ENCODE measurements at regions not wholly inside any gene's neighbourhood (a gene's known extent, or its start where the extent isn't known, plus 50 kb on each side); places are given as distances from the start of the nearest gene placed in this dataset.

- Histone ChIP-seq H3K9me3 (no peaks in the 10 kb centered on the region), H3K27me3 (no peaks in the 10 kb centered on the region), H3K36me3 (no peaks in the 10 kb centered on the region), H3K4me1 (peaks cover 0 to 30% (median 7%) of the 10 kb centered on the region in 4 donors), H3K4me3 (no peak overlapping the region), H3K27ac (peak overlapping the region; percentile 64 to 75)
- no peak for DNase-seq
- intact Hi-C loops (cut with DNase I; ENCODE audit: low total_unique reads): no loop called here
- TF ChIP-seq CTCF (IDR thresholded peaks at IDR 0.05): no peak
These were observed 175.7 kb upstream of the NRP1 start for GRCh38 chr10:33510206-33510605.

GRCh38 chr10:33509231-33509831 is 174.9 kb upstream of the NRP1 start:
- TF ChIP-seq CTCF (IDR thresholded peaks at IDR 0.05): no peak
- H3K27ac ChIP-seq: peak overlapping the region; percentile 64 to 75
- intact Hi-C loops (cut with DNase I; ENCODE audit: low total_unique reads): no loop called here
- DNase-seq: peak; percentile 66 to 71
- H3K4me1 ChIP-seq: peaks cover 0 to 30% (median 7%) of the 10 kb centered on the region in 4 donors
- no peaks in the 10 kb centered on the region for H3K36me3 ChIP-seq
- no peaks in the 10 kb centered on the region for H3K27me3 ChIP-seq
- H3K4me3 ChIP-seq: no peak overlapping the region
- no peaks in the 10 kb centered on the region for H3K9me3 ChIP-seq

- no peaks in the 10 kb centered on the region for H3K36me3 ChIP-seq
- H3K9me3 ChIP-seq: no peaks in the 10 kb centered on the region
- no peak for DNase-seq
- H3K4me1 ChIP-seq: peaks cover 0 to 30% (median 7%) of the 10 kb centered on the region in 4 donors
- intact Hi-C loops (cut with DNase I; ENCODE audit: low total_unique reads): no loop called here
- no peak for TF ChIP-seq CTCF (IDR thresholded peaks at IDR 0.05)
- no peak overlapping the region for H3K4me3 ChIP-seq
- H3K27me3 ChIP-seq: no peaks in the 10 kb centered on the region
- H3K27ac ChIP-seq: peak overlapping the region in 1 of 2 donors; percentile 27
These were observed 173.4 kb upstream of the NRP1 start for GRCh38 chr10:33507662-33508425.

GRCh38 chr10:33506838-33507661 is 172.6 kb upstream of the NRP1 start:
- Histone ChIP-seq H3K9me3 (no peaks in the 10 kb centered on the region), H3K27ac (peak overlapping the region in 1 of 2 donors; percentile 27), H3K4me1 (peaks cover 0 to 30% (median 7%) of the 10 kb centered on the region in 4 donors), H3K27me3 (no peaks in the 10 kb centered on the region), H3K4me3 (no peak overlapping the region), H3K36me3 (no peaks in the 10 kb centered on the region)
- no peak for TF ChIP-seq CTCF (IDR thresholded peaks at IDR 0.05)
- intact Hi-C loops (cut with DNase I; ENCODE audit: low total_unique reads): no loop called here
- no peak for DNase-seq

- H3K27ac ChIP-seq: no peak overlapping the region
- peaks cover 0 to 30% (median 7%) of the 10 kb centered on the region in 4 donors for H3K4me1 ChIP-seq
- H3K27me3 ChIP-seq: no peaks in the 10 kb centered on the region
- H3K4me3 ChIP-seq: no peak overlapping the region
- H3K9me3 ChIP-seq: no peaks in the 10 kb centered on the region
- intact Hi-C loops (cut with DNase I; ENCODE audit: low total_unique reads): no loop called here
- no peak for DNase-seq
- no peaks in the 10 kb centered on the region for H3K36me3 ChIP-seq
- TF ChIP-seq CTCF (IDR thresholded peaks at IDR 0.05): no peak
These were observed 171.9 kb upstream of the NRP1 start for GRCh38 chr10:33506391-33506790.

All from tibial artery (tissue), 4 donors.